ENCODE measurements at regions not wholly inside any gene's neighbourhood (a gene's known extent, or its start where the extent isn't known, plus 50 kb on each side); places are given as distances from the start of the nearest gene placed in this dataset.
"Not testable (repeated sequence)": the region's sequence is repeated elsewhere in the genome, so short reads cannot be mapped to it uniquely, and the experiment has no call there.

- 34 to 36% methylated on average over 6 of the region's 6 CpGs for WGBS, 2 donors
- Histone ChIP-seq H3K36me3 (no peaks in the 10 kb centered on the region), H3K27ac (no peak overlapping the region), H3K9me3 (no peaks in the 10 kb centered on the region), H3K4me1 (no peaks in the 10 kb centered on the region), H3K4me3 (no peak overlapping the region), H3K27me3 (no peaks in the 10 kb centered on the region)
- TF ChIP-seq, protein P1, sequence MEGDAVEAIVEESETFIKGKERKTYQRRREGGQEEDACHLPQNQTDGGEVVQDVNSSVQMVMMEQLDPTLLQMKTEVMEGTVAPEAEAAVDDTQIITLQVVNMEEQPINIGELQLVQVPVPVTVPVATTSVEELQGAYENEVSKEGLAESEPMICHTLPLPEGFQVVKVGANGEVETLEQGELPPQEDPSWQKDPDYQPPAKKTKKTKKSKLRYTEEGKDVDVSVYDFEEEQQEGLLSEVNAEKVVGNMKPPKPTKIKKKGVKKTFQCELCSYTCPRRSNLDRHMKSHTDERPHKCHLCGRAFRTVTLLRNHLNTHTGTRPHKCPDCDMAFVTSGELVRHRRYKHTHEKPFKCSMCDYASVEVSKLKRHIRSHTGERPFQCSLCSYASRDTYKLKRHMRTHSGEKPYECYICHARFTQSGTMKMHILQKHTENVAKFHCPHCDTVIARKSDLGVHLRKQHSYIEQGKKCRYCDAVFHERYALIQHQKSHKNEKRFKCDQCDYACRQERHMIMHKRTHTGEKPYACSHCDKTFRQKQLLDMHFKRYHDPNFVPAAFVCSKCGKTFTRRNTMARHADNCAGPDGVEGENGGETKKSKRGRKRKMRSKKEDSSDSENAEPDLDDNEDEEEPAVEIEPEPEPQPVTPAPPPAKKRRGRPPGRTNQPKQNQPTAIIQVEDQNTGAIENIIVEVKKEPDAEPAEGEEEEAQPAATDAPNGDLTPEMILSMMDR (IDR thresholded peaks at IDR 0.05) = peak in 1 of 6 experiments; percentile 26
- TF ChIP-seq POLR2A (IDR thresholded peaks at IDR 0.05) = no peak
- no peak for ATAC-seq (ENCODE audit: low FRiP score in 2 of 2)
- no peak for DNase-seq
These were observed 1093.1 kb downstream of the MRPL39 start for GRCh38 chr21:24514081-24514733.

GRCh38 chr21:24509131-24509530, 1098.2 kb downstream of the MRPL39 start:
- 88 to 100% methylated on average over 1 of the region's 1 CpG for WGBS, 2 donors
- Histone ChIP-seq H3K36me3 (no peaks in the 10 kb centered on the region), H3K9me3 (no peaks in the 10 kb centered on the region), H3K4me1 (no peaks in the 10 kb centered on the region), H3K4me3 (no peak overlapping the region), H3K27ac (no peak overlapping the region), H3K27me3 (no peaks in the 10 kb centered on the region)
- no peak for ATAC-seq (ENCODE audit: low FRiP score in 2 of 2)
- no peak for TF ChIP-seq EP300 (IDR thresholded peaks at IDR 0.05)
- TF ChIP-seq, protein P1 (IDR thresholded peaks at IDR 0.05) = no peak
- TF ChIP-seq POLR2A (IDR thresholded peaks at IDR 0.05) = no peak
- no peak for TF ChIP-seq POLR2AphosphoS5 (IDR thresholded peaks at IDR 0.05)
- DNase-seq = no peak

DNA sequence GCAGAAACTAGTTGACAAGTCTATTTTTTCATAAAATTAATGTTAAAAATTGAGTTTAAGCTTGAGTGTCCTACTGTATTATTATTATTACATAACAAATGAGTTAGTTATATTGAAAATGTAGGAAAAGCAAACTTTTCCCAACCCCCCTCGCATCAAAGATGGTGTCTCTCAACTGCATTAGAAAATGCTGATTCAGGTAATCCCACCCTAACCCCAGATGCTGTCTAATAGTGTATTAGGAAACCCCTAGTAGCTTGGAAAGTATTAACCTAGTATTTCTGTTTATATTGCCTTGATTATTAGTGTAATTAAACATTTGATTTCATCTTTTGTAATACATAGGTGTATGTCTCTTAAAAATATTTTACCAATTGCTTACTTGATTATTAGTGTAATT, 1120.3 kb downstream of the MRPL39 start:
- no peak for ATAC-seq (ENCODE audit: low FRiP score in 2 of 2)
- no peak overlapping the region for H3K27ac ChIP-seq
- no peaks in the 10 kb centered on the region for H3K27me3 ChIP-seq
- 58 to 67% methylated on average over 1 of the region's 1 CpG for WGBS, 2 donors
- no peak for DNase-seq
- H3K4me1 ChIP-seq = no peaks in the 10 kb centered on the region
- H3K36me3 ChIP-seq = no peaks in the 10 kb centered on the region
- no peaks in the 10 kb centered on the region for H3K9me3 ChIP-seq
- H3K4me3 ChIP-seq = no peak overlapping the region
- TF ChIP-seq, protein P1 (IDR thresholded peaks at IDR 0.05) = no peak
- TF ChIP-seq POLR2A (IDR thresholded peaks at IDR 0.05) (no peak), POLR2AphosphoS5 (IDR thresholded peaks at IDR 0.05) (no peak), EP300 (IDR thresholded peaks at IDR 0.05) (no peak)

GRCh38 chr21:24483361-24483760, 1123.9 kb downstream of the MRPL39 start:
- not testable (repeated sequence) for H3K27me3 ChIP-seq; DNase-seq; H3K36me3 ChIP-seq; H3K9me3 ChIP-seq; H3K27ac ChIP-seq; H3K4me1 ChIP-seq; H3K4me3 ChIP-seq; ATAC-seq (ENCODE audit: low FRiP score in 2 of 2)
- WGBS, 2 donors = 94 to 95% methylated on average over 1 of the region's 1 CpG

- no peaks in the 10 kb centered on the region for H3K4me1 ChIP-seq
- DNase-seq (no peak), ATAC-seq (ENCODE audit: low FRiP score in 2 of 2) (no peak)
- no peak overlapping the region for H3K4me3 ChIP-seq
- WGBS, 2 donors = 65 to 78% methylated on average over 6 of the region's 6 CpGs
- no peak overlapping the region for H3K27ac ChIP-seq
- no peaks in the 10 kb centered on the region for H3K27me3 ChIP-seq
- no peaks in the 10 kb centered on the region for H3K9me3 ChIP-seq
- no peaks in the 10 kb centered on the region for H3K36me3 ChIP-seq
- TF ChIP-seq, protein P1 (IDR thresholded peaks at IDR 0.05) = no peak
- TF ChIP-seq POLR2AphosphoS5 (IDR thresholded peaks at IDR 0.05) (no peak), POLR2A (IDR thresholded peaks at IDR 0.05) (no peak), EP300 (IDR thresholded peaks at IDR 0.05) (no peak)
These were observed 1136.4 kb downstream of the MRPL39 start for GRCh38 chr21:24470852-24471251.
